Neutrophil (primary cell): ENCODE measurements at regions not wholly inside any gene's neighbourhood (a gene's known extent, or its start where the extent isn't known, plus 50 kb on each side); places are given as distances from the start of the nearest gene placed in this dataset.

Experiments used
- H3K27ac ChIP-seq: fragments of 200-600 bp; sonication (generic); 2 replicates; pipeline ENCODE4 v1.5.1; 2016; ENCODE audit warnings: mild to moderate bottlenecking, moderate library complexity
- H3K27me3 ChIP-seq: fragments of 200-600 bp; sonication (generic); 2 replicates; pipeline ENCODE4 v1.6.0; 2016; ENCODE audit warnings: mild to moderate bottlenecking
- H3K36me3 ChIP-seq: fragments of 200-600 bp; sonication (generic); 2 replicates; pipeline ENCODE4 v1.5.1; 2017
- H3K4me1 ChIP-seq, 2 experiments: fragments of 200-600 bp in 1 of 2; sonication (generic) in 1 of 2; 1 replicate in 1 of 2; 2 replicates in 1 of 2; pipeline versions ENCODE4 v1.5.1 to v1.6.1; 2013 to 2016; ENCODE audit warnings: low read depth in 1 of 2, low read length in 1 of 2, mild to moderate bottlenecking in 1 of 2, moderate library complexity in 1 of 2; ENCODE audit not compliant: control insufficient read depth in 1 of 2, insufficient read depth in 1 of 2
- H3K4me3 ChIP-seq, 2 experiments: fragments of 200-600 bp in 1 of 2; sonication (generic) in 1 of 2; 1 replicate in 1 of 2; 2 replicates in 1 of 2; pipeline ENCODE4 v1.5.1; 2013 to 2016; ENCODE audit warnings: low read depth in 1 of 2, low read length in 1 of 2, mild to moderate bottlenecking in 1 of 2, moderate library complexity in 1 of 2
- H3K9me3 ChIP-seq: fragments of 200-600 bp; sonication (generic); 2 replicates; pipeline ENCODE4 v1.5.1; 2016
- TF ChIP-seq, protein P1 (sequence below): fragments of 200-600 bp; sonication (generic); IDR thresholded peaks from 2 replicates; pipeline ENCODE4 v1.5.1; 2016; ENCODE audit warnings: antibody characterized with exemption

DNA sequence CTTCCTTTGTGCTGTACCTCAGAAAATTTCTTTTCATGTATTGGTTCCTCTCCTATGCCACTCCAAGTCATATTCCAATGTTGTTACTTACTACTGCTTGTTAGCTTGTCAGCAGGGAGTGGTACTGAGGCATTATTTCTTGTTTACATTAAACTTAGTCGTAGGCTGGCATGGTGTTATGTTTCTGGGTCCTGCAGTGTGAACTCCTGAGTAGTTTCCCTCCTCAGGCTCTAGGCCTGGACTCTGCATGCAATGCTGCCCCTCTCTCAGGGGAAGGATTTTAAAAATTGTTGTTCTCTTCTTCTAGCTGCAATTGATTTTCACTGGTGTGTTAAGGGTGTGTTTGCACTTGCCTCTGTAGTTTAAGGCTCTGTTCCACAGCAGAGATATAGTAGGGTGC, 671.6 kb downstream of the PLCL1 start:
- Histone ChIP-seq H3K36me3 (no peaks in the 10 kb centered on the region), H3K27me3 (no peaks in the 10 kb centered on the region), H3K27ac (no peak overlapping the region), H3K4me1 (no peaks in the 10 kb centered on the region), H3K9me3 (no peaks in the 10 kb centered on the region), H3K4me3 (no peak overlapping the region)
- TF ChIP-seq, protein P1, sequence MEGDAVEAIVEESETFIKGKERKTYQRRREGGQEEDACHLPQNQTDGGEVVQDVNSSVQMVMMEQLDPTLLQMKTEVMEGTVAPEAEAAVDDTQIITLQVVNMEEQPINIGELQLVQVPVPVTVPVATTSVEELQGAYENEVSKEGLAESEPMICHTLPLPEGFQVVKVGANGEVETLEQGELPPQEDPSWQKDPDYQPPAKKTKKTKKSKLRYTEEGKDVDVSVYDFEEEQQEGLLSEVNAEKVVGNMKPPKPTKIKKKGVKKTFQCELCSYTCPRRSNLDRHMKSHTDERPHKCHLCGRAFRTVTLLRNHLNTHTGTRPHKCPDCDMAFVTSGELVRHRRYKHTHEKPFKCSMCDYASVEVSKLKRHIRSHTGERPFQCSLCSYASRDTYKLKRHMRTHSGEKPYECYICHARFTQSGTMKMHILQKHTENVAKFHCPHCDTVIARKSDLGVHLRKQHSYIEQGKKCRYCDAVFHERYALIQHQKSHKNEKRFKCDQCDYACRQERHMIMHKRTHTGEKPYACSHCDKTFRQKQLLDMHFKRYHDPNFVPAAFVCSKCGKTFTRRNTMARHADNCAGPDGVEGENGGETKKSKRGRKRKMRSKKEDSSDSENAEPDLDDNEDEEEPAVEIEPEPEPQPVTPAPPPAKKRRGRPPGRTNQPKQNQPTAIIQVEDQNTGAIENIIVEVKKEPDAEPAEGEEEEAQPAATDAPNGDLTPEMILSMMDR: no peak

DNA sequence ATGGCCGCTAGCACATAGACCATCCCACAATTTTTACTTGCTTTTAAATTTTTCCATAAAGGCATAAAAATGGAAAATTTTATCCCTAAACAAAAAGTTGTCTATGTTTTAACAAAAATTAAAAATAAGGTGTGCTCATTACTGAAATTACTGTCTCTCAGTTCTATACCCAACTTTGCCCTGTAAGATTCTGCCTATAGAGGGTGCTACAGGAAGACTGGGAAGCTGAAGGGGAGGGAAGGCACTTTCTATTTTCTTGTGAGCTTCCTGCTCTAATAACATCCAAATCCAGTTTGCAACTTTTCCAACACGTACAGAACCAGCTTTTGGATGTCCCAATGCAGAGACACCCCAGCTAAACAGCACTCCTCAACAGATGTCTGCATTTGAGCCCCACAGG, 666.9 kb downstream of the PLCL1 start:
- H3K27ac ChIP-seq: no peak overlapping the region
- H3K4me3 ChIP-seq: no peak overlapping the region
- no peaks in the 10 kb centered on the region for H3K9me3 ChIP-seq
- H3K36me3 ChIP-seq: no peaks in the 10 kb centered on the region
- no peaks in the 10 kb centered on the region for H3K4me1 ChIP-seq
- no peaks in the 10 kb centered on the region for H3K27me3 ChIP-seq
- TF ChIP-seq, protein P1: no peak

DNA sequence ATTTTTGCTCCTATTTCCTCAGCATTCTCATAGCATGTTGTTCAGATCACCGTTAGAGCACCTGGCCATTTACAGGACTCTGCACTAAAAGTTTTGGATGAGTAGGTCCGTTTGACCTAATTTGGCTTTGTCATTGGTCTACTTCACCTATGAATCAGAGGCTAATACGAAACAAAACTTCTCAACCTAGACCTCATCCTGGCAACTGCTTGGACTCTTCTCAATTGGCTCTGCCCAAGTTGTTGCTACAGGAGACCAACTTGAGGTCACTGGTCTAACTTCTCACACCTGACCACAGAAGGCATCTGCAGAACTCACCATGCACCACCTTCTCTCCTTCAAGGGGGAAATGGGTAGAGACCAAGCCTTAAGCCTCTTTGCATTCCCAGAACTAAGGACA, 663.7 kb downstream of the PLCL1 start:
- Histone ChIP-seq H3K27ac (no peak overlapping the region), H3K9me3 (no peaks in the 10 kb centered on the region), H3K27me3 (no peaks in the 10 kb centered on the region), H3K36me3 (no peaks in the 10 kb centered on the region), H3K4me1 (no peaks in the 10 kb centered on the region), H3K4me3 (no peak overlapping the region)
- TF ChIP-seq, protein P1: no peak

DNA sequence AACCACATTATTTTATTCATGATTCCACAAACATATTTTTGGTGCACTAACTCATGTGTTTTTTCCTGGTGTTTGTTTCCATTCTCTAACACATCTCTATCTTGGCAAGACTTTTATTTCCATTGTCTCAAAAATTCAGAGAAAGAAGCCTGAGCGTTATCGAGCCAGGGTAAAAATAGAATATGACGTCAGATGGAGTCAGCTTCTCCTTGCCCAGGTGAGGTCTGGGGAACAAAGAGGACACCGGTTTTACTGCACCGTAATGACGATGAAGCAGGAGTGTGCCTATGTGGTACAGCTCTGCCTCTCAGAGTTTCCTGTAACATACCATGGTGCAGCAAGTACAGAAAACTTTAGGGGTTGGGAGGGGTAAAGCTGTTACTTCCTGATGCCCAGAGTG, 661.6 kb downstream of the PLCL1 start:
- H3K27me3 ChIP-seq: no peaks in the 10 kb centered on the region
- H3K4me1 ChIP-seq: no peaks in the 10 kb centered on the region
- H3K4me3 ChIP-seq: no peak overlapping the region

DNA sequence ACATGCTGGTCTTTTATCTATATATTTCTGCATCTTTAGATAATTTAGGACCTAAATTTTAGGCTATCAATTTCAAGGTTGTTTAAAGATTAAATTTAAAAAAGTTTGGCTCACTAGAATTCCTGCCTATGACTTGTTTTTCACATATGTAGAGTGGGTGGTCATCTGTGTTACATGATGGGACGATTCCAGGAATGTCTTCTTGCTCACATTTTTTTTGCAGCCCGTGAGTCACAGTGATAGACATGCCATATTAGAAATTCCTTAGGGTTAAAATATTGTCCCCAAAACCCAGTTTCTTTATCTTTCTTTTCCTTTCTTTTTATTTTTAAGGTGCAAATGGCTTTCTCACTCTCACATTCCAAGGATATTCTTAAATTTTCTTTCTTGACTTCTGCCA, 652.0 kb downstream of the PLCL1 start:
- Histone ChIP-seq H3K27ac (no peak overlapping the region), H3K36me3 (no peaks in the 10 kb centered on the region), H3K4me3 (no peak overlapping the region), H3K27me3 (no peaks in the 10 kb centered on the region), H3K4me1 (no peaks in the 10 kb centered on the region), H3K9me3 (no peaks in the 10 kb centered on the region)
- TF ChIP-seq, protein P1: no peak

More for the DNA sequence above, 661.6 kb downstream of the PLCL1 start:
- no peak overlapping the region for H3K27ac ChIP-seq
- H3K9me3 ChIP-seq: no peaks in the 10 kb centered on the region
- no peaks in the 10 kb centered on the region for H3K36me3 ChIP-seq
- TF ChIP-seq, protein P1: no peak

DNA sequence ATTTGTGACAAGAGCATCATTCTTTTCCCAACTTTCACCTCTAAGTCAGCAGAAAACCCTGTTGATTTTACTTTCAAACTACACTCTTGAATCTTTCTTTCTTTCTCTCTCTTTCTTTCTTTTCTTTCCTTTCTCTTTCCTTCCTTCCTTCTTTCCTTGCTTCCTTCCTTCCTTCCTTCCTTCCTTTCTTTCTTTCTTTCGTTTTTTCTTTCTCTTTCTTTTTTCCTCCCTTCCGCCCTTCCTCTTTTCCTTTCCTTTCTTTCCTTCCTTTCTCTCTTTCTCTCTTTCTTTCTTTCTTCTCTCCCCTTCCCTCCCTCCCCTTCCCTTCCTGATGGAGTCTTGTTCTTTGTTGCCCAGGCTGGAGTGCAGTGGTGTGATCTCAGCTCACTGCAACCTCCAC, 649.5 kb downstream of the PLCL1 start:
- Histone ChIP-seq H3K9me3 (no peaks in the 10 kb centered on the region), H3K36me3 (no peaks in the 10 kb centered on the region), H3K27me3 (no peaks in the 10 kb centered on the region), H3K4me3 (no peak overlapping the region), H3K4me1 (no peaks in the 10 kb centered on the region), H3K27ac (no peak overlapping the region)
- TF ChIP-seq, protein P1: no peak
